ENCODE measurements at regions not wholly inside any gene's neighbourhood (a gene's known extent, or its start where the extent isn't known, plus 50 kb on each side); places are given as distances from the start of the nearest gene placed in this dataset.

GRCh38 chr15:66846031-66846430 lies 144.0 kb downstream of the SMAD6 start:
- TF ChIP-seq EP300 (IDR thresholded peaks at IDR 0.05) (no peak), POLR2A (IDR thresholded peaks at IDR 0.05) (no peak)
- TF ChIP-seq, protein P1, sequence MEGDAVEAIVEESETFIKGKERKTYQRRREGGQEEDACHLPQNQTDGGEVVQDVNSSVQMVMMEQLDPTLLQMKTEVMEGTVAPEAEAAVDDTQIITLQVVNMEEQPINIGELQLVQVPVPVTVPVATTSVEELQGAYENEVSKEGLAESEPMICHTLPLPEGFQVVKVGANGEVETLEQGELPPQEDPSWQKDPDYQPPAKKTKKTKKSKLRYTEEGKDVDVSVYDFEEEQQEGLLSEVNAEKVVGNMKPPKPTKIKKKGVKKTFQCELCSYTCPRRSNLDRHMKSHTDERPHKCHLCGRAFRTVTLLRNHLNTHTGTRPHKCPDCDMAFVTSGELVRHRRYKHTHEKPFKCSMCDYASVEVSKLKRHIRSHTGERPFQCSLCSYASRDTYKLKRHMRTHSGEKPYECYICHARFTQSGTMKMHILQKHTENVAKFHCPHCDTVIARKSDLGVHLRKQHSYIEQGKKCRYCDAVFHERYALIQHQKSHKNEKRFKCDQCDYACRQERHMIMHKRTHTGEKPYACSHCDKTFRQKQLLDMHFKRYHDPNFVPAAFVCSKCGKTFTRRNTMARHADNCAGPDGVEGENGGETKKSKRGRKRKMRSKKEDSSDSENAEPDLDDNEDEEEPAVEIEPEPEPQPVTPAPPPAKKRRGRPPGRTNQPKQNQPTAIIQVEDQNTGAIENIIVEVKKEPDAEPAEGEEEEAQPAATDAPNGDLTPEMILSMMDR (IDR thresholded peaks at IDR 0.05): no peak

All from upper lobe of left lung (tissue), 4 donors.